ENCODE measurements at regions not wholly inside any gene's neighbourhood (a gene's known extent, or its start where the extent isn't known, plus 50 kb on each side); places are given as distances from the start of the nearest gene placed in this dataset.

GRCh38 chr2:129008055-129008880 is 689.6 kb upstream of the HS6ST1 start:
- no peaks in the 10 kb centered on the region for H4K20me1 ChIP-seq (ENCODE audit: insufficient read depth, low read length)
- no peak overlapping the region for H3K9ac ChIP-seq (ENCODE audit: low read length)
- H3K4me1 ChIP-seq (ENCODE audit: low read length): no peaks in the 10 kb centered on the region
- TF ChIP-seq EZH2 (optimal IDR thresholded peaks at IDR 0.05; ENCODE audit: low read depth, low read length) (no peak), CTCF (IDR thresholded peaks at IDR 0.05; ENCODE audit: low read length) (no peak), EZH2phosphoT487 (IDR thresholded peaks at IDR 0.05; ENCODE audit: low read length) (no peak)
- no peaks in the 10 kb centered on the region for H3F3A ChIP-seq (ENCODE audit: insufficient read depth, low read length)
- no peaks in the 10 kb centered on the region for H3K9me3 ChIP-seq (replicated peaks; ENCODE audit: insufficient read depth, low read length)
- no peak overlapping the region for H3K4me3 ChIP-seq (ENCODE audit: low read length)
- no peaks in the 10 kb centered on the region for H3K79me2 ChIP-seq (ENCODE audit: low read length)
- H2AFZ ChIP-seq (ENCODE audit: low read length): no peak overlapping the region
- DNase-seq: no peak
- no peak overlapping the region for H3K4me2 ChIP-seq (ENCODE audit: low read depth, low read length)
- H3K27me3 ChIP-seq (replicated peaks; ENCODE audit: insufficient read depth, low read length): no peaks in the 10 kb centered on the region
- no peak overlapping the region for H3K27ac ChIP-seq (ENCODE audit: low read length)
- H3K9me2 ChIP-seq (replicated peaks; ENCODE audit: insufficient read depth, low read length): no peaks in the 10 kb centered on the region
- H3K36me3 ChIP-seq (replicated peaks; ENCODE audit: insufficient read depth, low read length): no peaks in the 10 kb centered on the region

GRCh38 chr2:129008881-129009554 is 690.4 kb upstream of the HS6ST1 start:
- H3F3A ChIP-seq (ENCODE audit: insufficient read depth, low read length): no peaks in the 10 kb centered on the region
- no peak overlapping the region for H3K9ac ChIP-seq (ENCODE audit: low read length)
- H3K9me2 ChIP-seq (replicated peaks; ENCODE audit: insufficient read depth, low read length): no peaks in the 10 kb centered on the region
- no peaks in the 10 kb centered on the region for H4K20me1 ChIP-seq (ENCODE audit: insufficient read depth, low read length)
- no peaks in the 10 kb centered on the region for H3K36me3 ChIP-seq (replicated peaks; ENCODE audit: insufficient read depth, low read length)
- H3K4me2 ChIP-seq (ENCODE audit: low read depth, low read length): no peak overlapping the region
- H2AFZ ChIP-seq (ENCODE audit: low read length): no peak overlapping the region
- no peak for TF ChIP-seq EZH2phosphoT487 (IDR thresholded peaks at IDR 0.05; ENCODE audit: low read length)
- no peak for TF ChIP-seq EZH2 (optimal IDR thresholded peaks at IDR 0.05; ENCODE audit: low read depth, low read length)
- no peak for TF ChIP-seq CTCF (IDR thresholded peaks at IDR 0.05; ENCODE audit: low read length)
- no peaks in the 10 kb centered on the region for H3K79me2 ChIP-seq (ENCODE audit: low read length)
- no peak for DNase-seq
- H3K4me1 ChIP-seq (ENCODE audit: low read length): no peaks in the 10 kb centered on the region
- H3K27me3 ChIP-seq (replicated peaks; ENCODE audit: insufficient read depth, low read length): no peaks in the 10 kb centered on the region
- no peak overlapping the region for H3K27ac ChIP-seq (ENCODE audit: low read length)
- H3K4me3 ChIP-seq (ENCODE audit: low read length): no peak overlapping the region
- no peaks in the 10 kb centered on the region for H3K9me3 ChIP-seq (replicated peaks; ENCODE audit: insufficient read depth, low read length)

GRCh38 chr2:129009555-129010146 is 691.0 kb upstream of the HS6ST1 start:
- H3K4me3 ChIP-seq (ENCODE audit: low read length): no peak overlapping the region
- DNase-seq: no peak
- H3K27me3 ChIP-seq (replicated peaks; ENCODE audit: insufficient read depth, low read length): no peaks in the 10 kb centered on the region
- H3K4me2 ChIP-seq (ENCODE audit: low read depth, low read length): no peak overlapping the region
- no peak overlapping the region for H3K9ac ChIP-seq (ENCODE audit: low read length)
- no peak for TF ChIP-seq CTCF (IDR thresholded peaks at IDR 0.05; ENCODE audit: low read length)
- no peak for TF ChIP-seq EZH2 (optimal IDR thresholded peaks at IDR 0.05; ENCODE audit: low read depth, low read length)
- TF ChIP-seq EZH2phosphoT487 (IDR thresholded peaks at IDR 0.05; ENCODE audit: low read length): no peak
- H3K27ac ChIP-seq (ENCODE audit: low read length): no peak overlapping the region
- no peak overlapping the region for H2AFZ ChIP-seq (ENCODE audit: low read length)
- H3K9me2 ChIP-seq (replicated peaks; ENCODE audit: insufficient read depth, low read length): no peaks in the 10 kb centered on the region
- no peaks in the 10 kb centered on the region for H4K20me1 ChIP-seq (ENCODE audit: insufficient read depth, low read length)
- H3K9me3 ChIP-seq (replicated peaks; ENCODE audit: insufficient read depth, low read length): no peaks in the 10 kb centered on the region
- no peaks in the 10 kb centered on the region for H3K36me3 ChIP-seq (replicated peaks; ENCODE audit: insufficient read depth, low read length)
- H3F3A ChIP-seq (ENCODE audit: insufficient read depth, low read length): no peaks in the 10 kb centered on the region
- H3K79me2 ChIP-seq (ENCODE audit: low read length): no peaks in the 10 kb centered on the region
- H3K4me1 ChIP-seq (ENCODE audit: low read length): no peaks in the 10 kb centered on the region
